ENCODE measurements at regions not wholly inside any gene's neighbourhood (a gene's known extent, or its start where the extent isn't known, plus 50 kb on each side); places are given as distances from the start of the nearest gene placed in this dataset.

- H3K9me2 ChIP-seq (replicated peaks; ENCODE audit: low read length): no peaks in the 10 kb centered on the region
- H3K27me3 ChIP-seq (ENCODE audit: low read length): no peaks in the 10 kb centered on the region
- no peak overlapping the region for H3K4me3 ChIP-seq (ENCODE audit: low read length)
- intact Hi-C loops (cut with micrococcal nuclease): no loop called here
- TF ChIP-seq CTCF (conservative IDR thresholded peaks at IDR 0.05; ENCODE audit: low read depth, low read length) (no peak), EZH2phosphoT487 (IDR thresholded peaks at IDR 0.05; ENCODE audit: borderline replicate concordance, low read length) (no peak), EZH2 (IDR thresholded peaks at IDR 0.05; ENCODE audit: low read length, unreplicated experiment) (no peak)
- H2AFZ ChIP-seq (ENCODE audit: low read length): no peak overlapping the region
- ATAC-seq (no peak), DNase-seq (no peak)
- no peak overlapping the region for H3K9ac ChIP-seq (ENCODE audit: low read length)
- H3K4me2 ChIP-seq (ENCODE audit: low read length): no peak overlapping the region
- H4K20me1 ChIP-seq (ENCODE audit: low read length): no peaks in the 10 kb centered on the region
- CTCF ChIA-PET: no interaction called here
- no peaks in the 10 kb centered on the region for H3F3A ChIP-seq (ENCODE audit: low read length, unreplicated experiment)
- H3K79me2 ChIP-seq (ENCODE audit: low read length): no peaks in the 10 kb centered on the region
- BruUV-seq (replicated peaks): no TSS peak
- H3K36me3 ChIP-seq (ENCODE audit: low read depth, low read length): no peaks in the 10 kb centered on the region
- POLR2A ChIA-PET (ENCODE audit: unreplicated experiment): no interaction called here
- H3K9me3 ChIP-seq (ENCODE audit: low read length): no peaks in the 10 kb centered on the region
- H3K27ac ChIP-seq (ENCODE audit: low read length): no peak overlapping the region
- peaks cover 6% of the 10 kb centered on the region; the same call in 1 of the 2 replicates for H3K4me1 ChIP-seq (ENCODE audit: insufficient read depth, low read length)
Measured at GRCh38 chrX:139186991-139187390, 343.5 kb upstream of the F9 start.

GRCh38 chrX:139179592-139179991 lies 350.9 kb upstream of the F9 start:
- ChIA-PET CTCF (no interaction called here), POLR2A (ENCODE audit: unreplicated experiment) (no interaction called here)
- DNase-seq (peak; percentile 13), ATAC-seq (no peak)
- no peaks in the 10 kb centered on the region for H4K20me1 ChIP-seq (ENCODE audit: low read length)
- no peaks in the 10 kb centered on the region for H3K27me3 ChIP-seq (ENCODE audit: low read length)
- H3K9me3 ChIP-seq (ENCODE audit: low read length): no peaks in the 10 kb centered on the region
- no peaks in the 10 kb centered on the region for H3K79me2 ChIP-seq (ENCODE audit: low read length)
- no peak overlapping the region for H3K4me2 ChIP-seq (ENCODE audit: low read length)
- no peaks in the 10 kb centered on the region for H3K9me2 ChIP-seq (replicated peaks; ENCODE audit: low read length)
- TF ChIP-seq CTCF (conservative IDR thresholded peaks at IDR 0.05; ENCODE audit: low read depth, low read length) (no peak), EZH2phosphoT487 (IDR thresholded peaks at IDR 0.05; ENCODE audit: borderline replicate concordance, low read length) (no peak), EZH2 (IDR thresholded peaks at IDR 0.05; ENCODE audit: low read length, unreplicated experiment) (no peak)
- intact Hi-C loops (cut with micrococcal nuclease): no loop called here
- no peak overlapping the region for H3K4me3 ChIP-seq (ENCODE audit: low read length)
- H3F3A ChIP-seq (ENCODE audit: low read length, unreplicated experiment): no peaks in the 10 kb centered on the region
- H3K9ac ChIP-seq (ENCODE audit: low read length): no peak overlapping the region
- BruUV-seq (replicated peaks): no TSS peak
- no peaks in the 10 kb centered on the region for H3K4me1 ChIP-seq (ENCODE audit: insufficient read depth, low read length)
- no peaks in the 10 kb centered on the region for H3K36me3 ChIP-seq (ENCODE audit: low read depth, low read length)
- no peak overlapping the region for H3K27ac ChIP-seq (ENCODE audit: low read length)
- no peak overlapping the region for H2AFZ ChIP-seq (ENCODE audit: low read length)

- Histone ChIP-seq H3K27me3 (ENCODE audit: low read length) (no peaks in the 10 kb centered on the region), H3K4me1 (ENCODE audit: insufficient read depth, low read length) (no peaks in the 10 kb centered on the region), H3F3A (ENCODE audit: low read length, unreplicated experiment) (no peaks in the 10 kb centered on the region), H4K20me1 (ENCODE audit: low read length) (no peaks in the 10 kb centered on the region), H3K79me2 (ENCODE audit: low read length) (no peaks in the 10 kb centered on the region), H2AFZ (ENCODE audit: low read length) (no peak overlapping the region), H3K4me3 (ENCODE audit: low read length) (no peak overlapping the region), H3K9me2 (replicated peaks; ENCODE audit: low read length) (no peaks in the 10 kb centered on the region), H3K27ac (ENCODE audit: low read length) (no peak overlapping the region), H3K4me2 (ENCODE audit: low read length) (no peak overlapping the region), H3K36me3 (ENCODE audit: low read depth, low read length) (no peaks in the 10 kb centered on the region), H3K9me3 (ENCODE audit: low read length) (no peaks in the 10 kb centered on the region), H3K9ac (ENCODE audit: low read length) (no peak overlapping the region)
- intact Hi-C loops (cut with micrococcal nuclease): no loop called here
- no peak for DNase-seq
- no peak for TF ChIP-seq CTCF (conservative IDR thresholded peaks at IDR 0.05; ENCODE audit: low read depth, low read length)
- POLR2A ChIA-PET (ENCODE audit: unreplicated experiment): no interaction called here
- BruUV-seq (replicated peaks): no TSS peak
- no peak for ATAC-seq
- CTCF ChIA-PET: no interaction called here
Measured at GRCh38 chrX:139178980-139179379, 351.6 kb upstream of the F9 start.
